ENCODE measurements at regions not wholly inside any gene's neighbourhood (a gene's known extent, or its start where the extent isn't known, plus 50 kb on each side); places are given as distances from the start of the nearest gene placed in this dataset.

GRCh38 chr16:79716645-79717332, 116.3 kb upstream of the MAF start:
- TF ChIP-seq, protein P1, sequence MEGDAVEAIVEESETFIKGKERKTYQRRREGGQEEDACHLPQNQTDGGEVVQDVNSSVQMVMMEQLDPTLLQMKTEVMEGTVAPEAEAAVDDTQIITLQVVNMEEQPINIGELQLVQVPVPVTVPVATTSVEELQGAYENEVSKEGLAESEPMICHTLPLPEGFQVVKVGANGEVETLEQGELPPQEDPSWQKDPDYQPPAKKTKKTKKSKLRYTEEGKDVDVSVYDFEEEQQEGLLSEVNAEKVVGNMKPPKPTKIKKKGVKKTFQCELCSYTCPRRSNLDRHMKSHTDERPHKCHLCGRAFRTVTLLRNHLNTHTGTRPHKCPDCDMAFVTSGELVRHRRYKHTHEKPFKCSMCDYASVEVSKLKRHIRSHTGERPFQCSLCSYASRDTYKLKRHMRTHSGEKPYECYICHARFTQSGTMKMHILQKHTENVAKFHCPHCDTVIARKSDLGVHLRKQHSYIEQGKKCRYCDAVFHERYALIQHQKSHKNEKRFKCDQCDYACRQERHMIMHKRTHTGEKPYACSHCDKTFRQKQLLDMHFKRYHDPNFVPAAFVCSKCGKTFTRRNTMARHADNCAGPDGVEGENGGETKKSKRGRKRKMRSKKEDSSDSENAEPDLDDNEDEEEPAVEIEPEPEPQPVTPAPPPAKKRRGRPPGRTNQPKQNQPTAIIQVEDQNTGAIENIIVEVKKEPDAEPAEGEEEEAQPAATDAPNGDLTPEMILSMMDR (IDR thresholded peaks at IDR 0.05) = no peak
- no peak for TF ChIP-seq POLR2A (IDR thresholded peaks at IDR 0.05)
